ENCODE measurements at regions not wholly inside any gene's neighbourhood (a gene's known extent, or its start where the extent isn't known, plus 50 kb on each side); places are given as distances from the start of the nearest gene placed in this dataset.

GRCh38 chr3:117881210-117881609 lies 1153.4 kb downstream of the IGSF11 start:
- POLR2A ChIA-PET (ENCODE audit: partially characterized antibody) = no interaction called here
- no peak for FAIRE-seq
- Histone ChIP-seq H2AFZ (ENCODE audit: low read length) (no peak overlapping the region), H3K4me3 (ENCODE audit: extremely low read depth in 1 of 4, insufficient read depth in 2 of 4, low read depth in 3 of 4, low read length in 4 of 4) (no peak overlapping the region), H3K4me1 (replicated peaks in 1 of 4; ENCODE audit: control insufficient read depth in 3 of 4, insufficient read depth in 4 of 4, low read length in 3 of 4) (peaks cover 0 to 5% (median 0%) of the 10 kb centered on the region in 4 experiments; a peak in 1 of 7 replicates), H3K4ac (replicated peaks; ENCODE audit: insufficient read length, low read depth, low read length) (no peak overlapping the region), H3K23me2 (ENCODE audit: low read depth, low read length) (no peaks in the 10 kb centered on the region), H2BK15ac (ENCODE audit: low read length) (no peak overlapping the region), H2BK20ac (ENCODE audit: low read length) (no peak overlapping the region), H3K27me3 (replicated peaks in 1 of 4; ENCODE audit: control insufficient read depth in 3 of 4, extremely low read depth in 1 of 4, insufficient read depth in 3 of 4, low read length in 3 of 4) (peaks cover 0 to 1% (median 0%) of the 10 kb centered on the region in 4 experiments; a peak in 1 of 7 replicates), H3K14ac (ENCODE audit: insufficient read length) (no peak overlapping the region), H3K23ac (ENCODE audit: insufficient read length) (no peak overlapping the region), H3K56ac (replicated peaks; ENCODE audit: insufficient read length, low read depth, low read length) (no peak overlapping the region), H3K36me3 (ENCODE audit: control insufficient read depth in 2 of 4, insufficient read depth in 4 of 4, low read length in 3 of 4) (no peaks in the 10 kb centered on the region), H3K9me3 (ENCODE audit: insufficient read depth in 2 of 2, low read depth in 1 of 2, low read length in 1 of 2) (no peaks in the 10 kb centered on the region), H4K5ac (ENCODE audit: insufficient read length, low read depth, low read length) (no peak overlapping the region), H2BK5ac (ENCODE audit: low read depth, low read length) (no peak overlapping the region), H2BK12ac (ENCODE audit: low read depth, low read length) (no peak overlapping the region), H2BK120ac (replicated peaks; ENCODE audit: low read depth, low read length) (no peak overlapping the region), H2AK5ac (ENCODE audit: low read depth, low read length) (no peak overlapping the region), H3K18ac (ENCODE audit: extremely low read depth, low read length) (no peak overlapping the region), H4K8ac (ENCODE audit: extremely low read depth, insufficient read depth, low read length) (no peak overlapping the region), H3K79me1 (ENCODE audit: low read depth, low read length) (no peaks in the 10 kb centered on the region), H3K27ac (ENCODE audit: low read depth, low read length) (no peak overlapping the region), H4K91ac (replicated peaks; ENCODE audit: insufficient read length, low read length) (no peak overlapping the region), H3K9ac (replicated peaks in 1 of 4; ENCODE audit: extremely low read depth in 1 of 4, low read depth in 3 of 4, low read length in 3 of 4) (no peak overlapping the region), H4K20me1 (replicated peaks in 1 of 2; ENCODE audit: control insufficient read depth in 1 of 2, insufficient read depth in 2 of 2, low read length in 2 of 2) (no peaks in the 10 kb centered on the region), H3K79me2 (ENCODE audit: control insufficient read depth in 1 of 2, insufficient read depth in 2 of 2, low read length in 2 of 2) (no peaks in the 10 kb centered on the region), H3K4me2 (ENCODE audit: insufficient read depth in 1 of 2, low read depth in 2 of 2, low read length in 2 of 2) (no peak overlapping the region)
- 88% methylated on average over 2 of the region's 2 CpGs; no CpG with 5 or more reads in 1 of the 2 experiments for WGBS, 2 experiments (ENCODE audit: extremely low coverage in 1 of 2, insufficient coverage in 1 of 2, insufficient read length in 1 of 2, insufficient replicate concordance in 2 of 2, low coverage in 1 of 2, low lambda C conversion rate in 2 of 2, missing lambda C conversion rate in 1 of 2)
- no peak for DNase-seq (ENCODE audit: low read depth in 1 of 2, low spot score in 2 of 2)
- CTCF ChIA-PET (ENCODE audit: partially characterized antibody) = no interaction called here
- no peak for TF ChIP-seq SIX5 (IDR thresholded peaks at IDR 0.05; ENCODE audit: low read depth, low read length)
- TF ChIP-seq YY1 (IDR thresholded peaks at IDR 0.05; ENCODE audit: low read depth, low read length) = no peak
- TF ChIP-seq HDAC2 (IDR thresholded peaks at IDR 0.05; ENCODE audit: borderline replicate concordance in 1 of 2, low read depth in 2 of 2, low read length in 2 of 2) = no peak
- TF ChIP-seq SP4 (IDR thresholded peaks at IDR 0.05; ENCODE audit: low read length) = no peak
- no peak for TF ChIP-seq SIRT6 (IDR thresholded peaks at IDR 0.05; ENCODE audit: low read length)
- TF ChIP-seq TAF7 (optimal IDR thresholded peaks at IDR 0.05; ENCODE audit: borderline replicate concordance, low read depth, low read length) = no peak
- no peak for TF ChIP-seq BACH1 (IDR thresholded peaks at IDR 0.05; ENCODE audit: low read length)
- no peak for TF ChIP-seq TBP (IDR thresholded peaks at IDR 0.05; ENCODE audit: low read depth, low read length)
- TF ChIP-seq RAD21 (IDR thresholded peaks at IDR 0.05 in 1 of 2, conservative IDR thresholded peaks at IDR 0.05 in 1 of 2; ENCODE audit: low read depth in 2 of 2, low read length in 2 of 2) = no peak
- no peak for TF ChIP-seq MAFK (IDR thresholded peaks at IDR 0.05; ENCODE audit: low read depth, low read length)
- TF ChIP-seq ATF2 (IDR thresholded peaks at IDR 0.05; ENCODE audit: low read length) = no peak
- no peak for TF ChIP-seq BCL11A (IDR thresholded peaks at IDR 0.05; ENCODE audit: low read depth in 2 of 2, low read length in 2 of 2)
- TF ChIP-seq ZNF274 (IDR thresholded peaks at IDR 0.05; ENCODE audit: borderline replicate concordance, extremely low read depth, low read length) = no peak
- no peak for TF ChIP-seq EZH2 (IDR thresholded peaks at IDR 0.05; ENCODE audit: low read depth, low read length, severe bottlenecking)
